GM13976 (cell line): ENCODE measurements at regions not wholly inside any gene's neighbourhood (a gene's known extent, or its start where the extent isn't known, plus 50 kb on each side); places are given as distances from the start of the nearest gene placed in this dataset.

Experiments used
- DNase-seq: peaks from one replicate; pipeline ENCODE4 v3.0.0; 2012; ENCODE audit warnings: low spot score
- CTCF ChIP-seq: IDR thresholded peaks from 2 replicates; pipeline ENCODE4 v1.5.1; 2012; ENCODE audit warnings: borderline replicate concordance, mild to moderate bottlenecking; ENCODE audit not compliant: insufficient read depth; ENCODE audit errors: extremely low read depth, missing control alignments, control extremely low read depth
- in situ Hi-C: fragments of 300-500 bp; cut with MboI; formaldehyde crosslinking; loops from one replicate; pipeline ENCODE4 v1.12.0; 2022; ENCODE audit warnings: low sequenced_read_pairs, mixed read lengths, inconsistent platforms; ENCODE audit not compliant: unreplicated experiment

GRCh38 chr3:144096016-144096415 lies 124.4 kb downstream of the DIPK2A start:
- TF ChIP-seq CTCF, result no peak
- in situ Hi-C loops, result no loop called here

GRCh38 chr3:144097163-144097562 lies 125.5 kb downstream of the DIPK2A start:
- no peak for TF ChIP-seq CTCF
- no peak for DNase-seq
- in situ Hi-C loops, result no loop called here

More at GRCh38 chr3:144096016-144096415, 124.4 kb downstream of the DIPK2A start:
- no peak for DNase-seq

- no peak for DNase-seq
- no peak for TF ChIP-seq CTCF
- in situ Hi-C loops, result no loop called here
These were observed 127.1 kb downstream of the DIPK2A start for GRCh38 chr3:144098691-144099090.

GRCh38 chr3:144102421-144102820 lies 130.8 kb downstream of the DIPK2A start:
- no peak for DNase-seq
- in situ Hi-C loops, result no loop called here
- TF ChIP-seq CTCF, result no peak

- in situ Hi-C loops, result no loop called here
- no peak for TF ChIP-seq CTCF
- no peak for DNase-seq
These were observed 132.6 kb downstream of the DIPK2A start for GRCh38 chr3:144104186-144104585.

GRCh38 chr3:144104679-144105078 lies 133.1 kb downstream of the DIPK2A start:
- TF ChIP-seq CTCF, result no peak
- in situ Hi-C loops, result no loop called here
- no peak for DNase-seq

GRCh38 chr3:144105542-144105941 lies 133.9 kb downstream of the DIPK2A start:
- no peak for DNase-seq
- in situ Hi-C loops, result no loop called here
- TF ChIP-seq CTCF, result no peak
